ENCODE measurements at regions not wholly inside any gene's neighbourhood (a gene's known extent, or its start where the extent isn't known, plus 50 kb on each side); places are given as distances from the start of the nearest gene placed in this dataset.

GRCh38 chr15:88985547-88986393, 72.6 kb upstream of the MFGE8 start (continued):
- TF ChIP-seq NBN (IDR thresholded peaks at IDR 0.05; ENCODE audit: low read depth) (0 out of 2 replicates have a peak, but pooled peaks have one; percentile 20), POLR2A (conservative IDR thresholded peaks at IDR 0.05) (peak; percentile 60; the same call in 1 of the 2 replicates), ETS1 (conservative IDR thresholded peaks at IDR 0.05; ENCODE audit: control insufficient read depth, low read depth, low read length) (no peak), ZNF143 (CRISPR knock-in tag; IDR thresholded peaks at IDR 0.05) (no peak), DLX4 (CRISPR knock-in tag; IDR thresholded peaks at IDR 0.05) (no peak), ATF4 (CRISPR knock-in tag; IDR thresholded peaks at IDR 0.05) (no peak), GTF2F1 (IDR thresholded peaks at IDR 0.05; ENCODE audit: low read depth, low read length) (no peak), POLR2G (IDR thresholded peaks at IDR 0.05; ENCODE audit: low read depth, low read length) (0 out of 2 replicates have a peak, but pooled peaks have one; percentile 25), ZNF121 (CRISPR knock-in tag; conservative IDR thresholded peaks at IDR 0.05) (no peak), KDM5B (IDR thresholded peaks at IDR 0.05; ENCODE audit: insufficient replicate concordance, low read depth, low read length) (no peak), ETS2 (tag; IDR thresholded peaks at IDR 0.05; ENCODE audit: borderline replicate concordance, poor library complexity, severe bottlenecking) (no peak), PML (IDR thresholded peaks at IDR 0.05; ENCODE audit: low read length) (0 out of 2 replicates have a peak, but pooled peaks have one; percentile 15), SPI1 (IDR thresholded peaks at IDR 0.05; ENCODE audit: borderline replicate concordance, low read depth, low read length) (peak; percentile 42; the same call in 1 of the 2 replicates), HMBOX1 (IDR thresholded peaks at IDR 0.05) (peak; percentile 50), LEF1 (IDR thresholded peaks at IDR 0.05) (peak; percentile 80), TOE1 (IDR thresholded peaks at IDR 0.05; ENCODE audit: borderline replicate concordance) (no peak), TOE1 (CRISPR knock-in tag; IDR thresholded peaks at IDR 0.05; ENCODE audit: borderline replicate concordance, low read depth) (no peak), TCF3 (CRISPR knock-in tag; IDR thresholded peaks at IDR 0.05) (peak; percentile 75), ZFP30 (CRISPR knock-in tag; IDR thresholded peaks at IDR 0.05; ENCODE audit: borderline replicate concordance) (no peak), ZNF124 (CRISPR knock-in tag; IDR thresholded peaks at IDR 0.05) (no peak), TEAD1 (CRISPR knock-in tag; IDR thresholded peaks at IDR 0.05) (peak; percentile 18 to 75; a peak in 2 of 4 replicates), ZBTB43 (CRISPR knock-in tag; IDR thresholded peaks at IDR 0.05) (no peak), MEIS2 (IDR thresholded peaks at IDR 0.05; ENCODE audit: partially characterized antibody) (peak; percentile 27), PTRF (tag; IDR thresholded peaks at IDR 0.05) (no peak)

All from K562 (cell line).